HG02885 (cell line): ENCODE measurements at regions not wholly inside any gene's neighbourhood (a gene's known extent, or its start where the extent isn't known, plus 50 kb on each side); places are given as distances from the start of the nearest gene placed in this dataset.
"Not testable (repeated sequence)": the region's sequence is repeated elsewhere in the genome, so short reads cannot be mapped to it uniquely, and the experiment has no call there.

ENCODE experiments used
- ATAC-seq: cut with Tn5 transposase; IDR thresholded peaks from one replicate; pipeline ENCODE4 v1.9.1; 2021; ENCODE audit warnings: mild to moderate bottlenecking; ENCODE audit not compliant: unreplicated experiment, poor library complexity

DNA sequence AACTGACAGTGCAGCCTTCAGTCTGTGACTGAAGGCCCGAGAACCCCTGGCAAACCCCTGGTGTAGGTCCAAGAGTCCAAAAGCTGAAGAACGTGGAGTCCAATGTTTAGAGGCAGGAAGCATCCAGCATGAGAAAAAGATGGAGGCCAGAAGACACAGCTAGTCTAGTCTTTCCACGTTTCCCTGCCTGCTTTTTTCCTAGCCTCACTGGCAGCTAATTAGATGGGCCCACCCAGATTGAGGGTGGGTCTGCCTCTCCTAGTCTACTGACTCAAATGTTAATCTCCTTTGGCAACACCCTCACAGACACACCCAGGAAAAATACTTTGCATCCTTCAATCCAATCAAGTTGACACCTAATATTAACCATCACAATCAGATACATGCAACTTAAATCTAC is 87.8 kb downstream of the TENT5D start:
- ATAC-seq = not testable (repeated sequence)

DNA sequence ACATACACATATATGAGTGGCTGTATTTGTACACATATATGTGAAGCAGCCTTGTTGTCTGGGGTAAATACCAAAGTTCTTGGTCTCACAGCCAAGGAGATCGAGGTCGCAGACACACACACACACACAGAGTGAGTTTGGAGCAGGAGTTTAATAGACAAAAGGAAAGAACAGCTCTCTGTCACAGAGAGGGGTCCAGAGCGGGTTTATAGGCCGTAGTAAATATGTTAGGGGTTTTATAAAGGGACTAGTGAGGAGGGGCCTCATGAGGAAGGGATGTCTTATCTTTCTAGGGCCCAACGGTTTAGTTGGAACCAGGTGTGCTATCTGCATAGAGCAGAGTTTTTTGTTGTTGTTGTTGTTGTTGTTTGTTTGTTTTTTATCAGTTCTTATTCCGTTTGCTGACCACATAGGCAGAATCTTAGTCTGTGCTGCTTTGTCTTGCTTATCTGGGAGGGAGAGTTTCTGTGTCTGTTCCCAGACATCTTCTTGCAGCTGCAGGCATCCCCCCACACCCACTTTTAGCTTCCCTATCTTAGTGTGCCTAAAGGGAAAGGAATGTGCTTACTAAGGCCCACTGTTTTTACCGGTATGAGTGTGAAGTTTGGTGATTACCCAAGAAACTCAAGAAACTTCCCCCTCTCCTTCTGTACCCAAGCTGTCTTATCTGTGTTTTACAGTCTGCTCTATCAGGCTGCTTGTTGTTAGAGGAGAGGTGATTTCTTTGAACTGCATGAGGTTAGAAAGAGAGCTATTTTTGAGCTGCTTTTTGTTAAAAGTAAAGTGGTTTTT is 91.9 kb downstream of the TENT5D start:
- ATAC-seq = no peak

DNA sequence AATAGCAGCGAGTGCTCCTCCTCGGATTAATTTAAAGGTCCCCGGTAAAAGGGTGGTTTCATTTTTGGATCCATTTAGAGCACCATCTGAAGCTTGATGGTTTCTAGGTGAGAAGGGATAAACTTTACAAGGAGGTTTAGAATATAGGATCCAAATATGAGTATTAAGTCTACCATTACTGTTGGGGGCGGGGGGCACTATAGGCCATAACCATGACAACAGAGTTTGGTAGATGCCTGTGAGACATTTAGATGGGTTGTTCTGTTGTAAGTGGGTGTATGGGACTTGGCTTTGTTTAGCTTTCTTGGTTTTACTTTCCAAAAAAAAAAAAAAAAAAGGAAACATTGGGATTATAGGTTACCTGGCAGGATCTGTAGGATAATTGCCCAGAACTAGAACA is 92.7 kb downstream of the TENT5D start:
- ATAC-seq = no peak

DNA sequence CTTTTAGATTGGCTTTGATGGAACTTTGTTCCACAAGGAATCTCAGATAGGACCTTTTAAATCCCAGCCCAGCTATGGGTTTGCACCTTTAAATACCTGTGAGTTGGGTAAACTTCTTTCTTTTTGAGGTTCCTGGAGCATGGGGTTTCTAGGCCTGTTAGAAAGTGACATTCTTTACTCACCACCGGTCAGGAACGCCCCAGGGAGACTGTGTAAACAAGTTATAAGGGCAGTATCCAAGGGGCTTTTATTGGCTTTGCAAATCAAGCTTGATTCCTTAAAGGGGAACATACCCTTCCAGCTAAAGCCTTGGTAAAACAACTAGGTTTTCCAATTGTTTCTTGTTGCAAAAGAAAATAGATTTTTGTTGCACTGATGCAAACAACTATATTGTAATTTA is 93.4 kb downstream of the TENT5D start:
- ATAC-seq = no peak

DNA sequence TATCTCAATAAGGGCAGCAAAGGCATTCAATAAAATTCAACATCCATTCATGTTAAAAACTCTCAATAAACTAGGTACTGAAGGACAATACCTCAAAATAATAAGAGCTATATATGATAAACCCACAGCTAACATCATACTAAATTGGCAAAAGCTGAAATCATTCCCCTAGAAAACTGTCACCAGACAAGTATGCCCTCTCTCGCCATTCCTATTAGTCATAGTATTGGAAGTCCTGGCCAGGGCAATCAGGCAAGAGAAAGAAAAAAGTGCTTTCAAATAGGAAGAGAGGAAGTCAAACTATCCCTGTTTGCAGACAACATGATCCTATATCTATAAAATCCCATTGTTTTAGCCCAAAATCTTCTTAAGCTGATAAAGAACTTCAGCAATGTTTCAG is 116.8 kb downstream of the TENT5D start:
- no peak for ATAC-seq

- ATAC-seq = peak; percentile 61
These were observed 130.5 kb downstream of the TENT5D start for GRCh38 chrX:80550722-80551121.

GRCh38 chrX:80556148-80556547 is 135.9 kb downstream of the TENT5D start:
- no peak for ATAC-seq

DNA sequence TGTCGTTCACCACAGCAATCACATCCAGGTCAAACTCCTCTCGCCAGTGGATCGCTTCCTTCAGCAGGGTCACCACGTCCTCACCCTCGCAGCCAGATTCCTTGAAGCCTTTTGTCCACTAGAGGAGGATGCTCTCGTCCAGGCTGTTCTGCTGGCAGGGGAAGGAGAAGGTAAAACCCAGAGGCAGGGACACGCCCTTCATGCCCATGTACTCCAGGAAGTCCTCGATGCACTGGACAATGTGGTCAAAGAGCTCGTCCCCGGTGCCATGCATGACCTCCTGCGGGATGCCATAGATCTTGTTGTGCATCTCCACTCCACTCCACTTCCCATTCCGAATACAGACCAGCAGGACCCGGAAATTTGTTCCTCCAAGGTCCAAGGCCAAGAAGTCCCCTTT is 152.4 kb downstream of the TENT5D start:
- no peak for ATAC-seq

GRCh38 chrX:80573275-80573674 is 153.0 kb downstream of the TENT5D start:
- no peak for ATAC-seq

DNA sequence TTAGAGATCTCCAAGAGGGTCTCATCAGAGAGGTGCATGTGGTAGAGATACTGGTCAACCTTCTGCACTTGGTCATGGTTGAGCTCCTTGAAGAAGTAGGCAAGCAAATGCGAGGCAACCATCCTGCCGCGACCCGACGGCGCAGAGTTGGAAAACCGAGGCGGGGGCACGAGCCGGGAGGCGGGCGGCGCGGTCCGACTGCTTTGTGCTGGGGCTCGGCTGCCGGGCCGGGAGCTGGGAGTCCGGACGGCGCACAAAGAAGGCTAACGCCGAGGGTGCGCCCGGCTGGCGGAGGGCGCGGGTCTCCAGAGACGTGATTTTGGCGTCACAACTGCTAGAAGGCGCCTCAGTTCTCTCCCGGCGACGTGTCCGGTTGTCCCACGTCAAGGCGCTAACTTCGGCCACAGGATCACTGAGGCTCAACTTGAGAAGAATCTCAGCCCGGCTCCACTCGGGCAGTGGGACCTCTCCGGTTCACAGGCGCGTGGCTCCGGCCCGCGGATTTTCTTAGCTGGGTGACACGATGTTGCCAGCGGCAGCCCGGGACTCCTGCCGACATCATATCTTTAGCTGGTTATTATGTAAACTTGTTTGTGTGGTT is 154.3 kb downstream of the TENT5D start:
- not testable (repeated sequence) for ATAC-seq

- ATAC-seq = no peak
These were observed 156.0 kb downstream of the TENT5D start for GRCh38 chrX:80576267-80576666.

GRCh38 chrX:80576806-80577533 is 156.7 kb downstream of the TENT5D start:
- no peak for ATAC-seq

GRCh38 chrX:80578517-80579105 is 158.4 kb downstream of the TENT5D start:
- ATAC-seq = peak; percentile 86

DNA sequence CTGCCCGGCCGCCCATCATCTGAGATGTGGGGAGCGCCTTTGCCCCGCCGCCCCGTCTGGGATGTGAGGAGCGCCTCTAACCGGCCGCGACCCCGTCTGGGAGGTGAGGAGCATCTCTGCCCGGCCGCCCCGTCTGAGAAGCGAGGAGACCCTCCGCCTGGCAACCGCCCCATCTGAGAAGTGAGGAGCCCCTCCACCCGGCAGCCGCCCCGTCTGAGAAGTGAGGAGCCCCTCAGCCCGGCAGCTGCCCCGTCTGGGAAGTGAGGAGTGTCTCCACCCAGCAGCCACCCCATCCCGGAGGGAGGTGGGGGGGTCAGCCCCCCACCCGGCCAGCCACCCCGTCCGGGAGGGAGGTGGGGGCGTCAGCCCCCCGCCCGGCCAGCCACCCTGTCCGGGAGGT is 170.7 kb downstream of the TENT5D start:
- ATAC-seq = not testable (repeated sequence)

- no peak for ATAC-seq
These were observed 182.0 kb downstream of the TENT5D start for GRCh38 chrX:80602036-80602860.
